ENCODE measurements at regions not wholly inside any gene's neighbourhood (a gene's known extent, or its start where the extent isn't known, plus 50 kb on each side); places are given as distances from the start of the nearest gene placed in this dataset.

GRCh38 chr6:148272597-148272996 lies 70.0 kb upstream of the SASH1 start:
- TF ChIP-seq, protein P1, sequence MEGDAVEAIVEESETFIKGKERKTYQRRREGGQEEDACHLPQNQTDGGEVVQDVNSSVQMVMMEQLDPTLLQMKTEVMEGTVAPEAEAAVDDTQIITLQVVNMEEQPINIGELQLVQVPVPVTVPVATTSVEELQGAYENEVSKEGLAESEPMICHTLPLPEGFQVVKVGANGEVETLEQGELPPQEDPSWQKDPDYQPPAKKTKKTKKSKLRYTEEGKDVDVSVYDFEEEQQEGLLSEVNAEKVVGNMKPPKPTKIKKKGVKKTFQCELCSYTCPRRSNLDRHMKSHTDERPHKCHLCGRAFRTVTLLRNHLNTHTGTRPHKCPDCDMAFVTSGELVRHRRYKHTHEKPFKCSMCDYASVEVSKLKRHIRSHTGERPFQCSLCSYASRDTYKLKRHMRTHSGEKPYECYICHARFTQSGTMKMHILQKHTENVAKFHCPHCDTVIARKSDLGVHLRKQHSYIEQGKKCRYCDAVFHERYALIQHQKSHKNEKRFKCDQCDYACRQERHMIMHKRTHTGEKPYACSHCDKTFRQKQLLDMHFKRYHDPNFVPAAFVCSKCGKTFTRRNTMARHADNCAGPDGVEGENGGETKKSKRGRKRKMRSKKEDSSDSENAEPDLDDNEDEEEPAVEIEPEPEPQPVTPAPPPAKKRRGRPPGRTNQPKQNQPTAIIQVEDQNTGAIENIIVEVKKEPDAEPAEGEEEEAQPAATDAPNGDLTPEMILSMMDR (IDR thresholded peaks at IDR 0.05; ENCODE audit: low read depth, low read length): no peak
- no peak for TF ChIP-seq POLR2A (IDR thresholded peaks at IDR 0.05; ENCODE audit: extremely low read depth, insufficient read length)
